ENCODE measurements at regions not wholly inside any gene's neighbourhood (a gene's known extent, or its start where the extent isn't known, plus 50 kb on each side); places are given as distances from the start of the nearest gene placed in this dataset.

GRCh38 chr6:94350833-94351232, 931.5 kb upstream of the EPHA7 start:
- no peak overlapping the region for H3K4me3 Mint-ChIP-seq
- no peaks in the 10 kb centered on the region for H3K36me3 Mint-ChIP-seq (ENCODE audit: low read depth)
- DNase-seq, result no peak
- H3K27ac Mint-ChIP-seq, result no peak overlapping the region
- no peaks in the 10 kb centered on the region for H3K4me1 Mint-ChIP-seq (ENCODE audit: low read depth)
- peaks cover 21% of the 10 kb centered on the region for H3K9me3 Mint-ChIP-seq
- no peak for TF ChIP-seq CTCF (IDR thresholded peaks at IDR 0.05)
- H3K27me3 Mint-ChIP-seq (ENCODE audit: insufficient read depth), result no peaks in the 10 kb centered on the region

DNA sequence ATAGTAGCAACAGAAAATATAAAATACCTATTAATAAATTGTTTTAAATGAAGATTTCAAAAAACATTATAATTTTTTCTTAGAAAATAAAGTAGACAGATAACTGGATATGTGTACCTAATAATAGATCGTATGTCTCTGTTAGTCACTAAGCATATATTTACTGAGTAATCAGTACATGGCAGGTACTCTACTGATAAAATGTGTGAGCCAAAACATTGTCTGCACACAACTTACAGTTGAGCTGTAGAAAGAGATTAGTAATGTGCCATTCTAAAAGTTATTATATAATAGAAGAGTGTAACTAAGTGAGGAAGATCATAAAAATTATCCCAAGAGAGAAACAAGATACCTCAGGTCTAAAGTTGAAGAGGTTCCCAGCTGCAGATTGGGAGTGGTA, 929.9 kb upstream of the EPHA7 start:
- H3K27ac Mint-ChIP-seq, result no peak overlapping the region
- peaks cover 13% of the 10 kb centered on the region; the same call in 1 of the 2 replicates for H3K9me3 Mint-ChIP-seq
- H3K4me1 Mint-ChIP-seq (ENCODE audit: low read depth), result no peaks in the 10 kb centered on the region
- TF ChIP-seq CTCF (IDR thresholded peaks at IDR 0.05), result no peak
- H3K4me3 Mint-ChIP-seq, result no peak overlapping the region
- H3K36me3 Mint-ChIP-seq (ENCODE audit: low read depth), result no peaks in the 10 kb centered on the region
- H3K27me3 Mint-ChIP-seq (ENCODE audit: insufficient read depth), result no peaks in the 10 kb centered on the region
- no peak for DNase-seq

- no peak for TF ChIP-seq CTCF (IDR thresholded peaks at IDR 0.05)
- Mint-ChIP-seq H3K9me3 (peaks cover 32% of the 10 kb centered on the region), H3K4me3 (no peak overlapping the region), H3K27me3 (ENCODE audit: insufficient read depth) (no peaks in the 10 kb centered on the region), H3K27ac (no peak overlapping the region), H3K4me1 (ENCODE audit: low read depth) (no peaks in the 10 kb centered on the region), H3K36me3 (ENCODE audit: low read depth) (no peaks in the 10 kb centered on the region)
- no peak for DNase-seq
Observed at GRCh38 chr6:94344866-94345265, 925.5 kb upstream of the EPHA7 start.

DNA sequence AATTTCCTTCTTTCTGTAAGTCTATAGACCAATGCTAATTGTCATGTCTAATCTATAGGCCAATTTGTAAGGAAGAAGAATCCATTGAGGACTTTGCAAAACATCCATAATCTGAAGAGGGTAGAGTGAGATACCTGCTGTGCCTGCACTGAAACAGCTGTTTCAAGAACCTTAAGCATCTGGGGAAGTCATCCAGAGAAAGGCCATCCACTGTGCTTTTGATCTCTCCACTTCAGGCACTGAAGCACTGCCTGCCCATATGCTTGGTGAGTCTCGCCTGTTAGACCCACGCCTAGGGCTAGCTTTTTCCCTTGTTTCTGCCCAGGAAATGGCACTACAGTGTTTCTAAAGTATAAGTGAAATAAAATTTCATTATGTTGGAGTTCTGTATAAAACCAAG, 921.8 kb upstream of the EPHA7 start:
- DNase-seq, result no peak
- H3K27ac Mint-ChIP-seq, result no peak overlapping the region
- peaks cover 42% of the 10 kb centered on the region for H3K9me3 Mint-ChIP-seq
- H3K27me3 Mint-ChIP-seq (ENCODE audit: insufficient read depth), result peaks cover 1% of the 10 kb centered on the region; the same call in 1 of the 2 replicates
- H3K36me3 Mint-ChIP-seq (ENCODE audit: low read depth), result no peaks in the 10 kb centered on the region
- no peaks in the 10 kb centered on the region for H3K4me1 Mint-ChIP-seq (ENCODE audit: low read depth)
- no peak overlapping the region for H3K4me3 Mint-ChIP-seq
- no peak for TF ChIP-seq CTCF (IDR thresholded peaks at IDR 0.05)

- no peak overlapping the region for H3K4me3 Mint-ChIP-seq
- H3K4me1 Mint-ChIP-seq (ENCODE audit: low read depth), result no peaks in the 10 kb centered on the region
- no peak for DNase-seq
- no peak for TF ChIP-seq CTCF (IDR thresholded peaks at IDR 0.05)
- peaks cover 27% of the 10 kb centered on the region for H3K9me3 Mint-ChIP-seq
- no peaks in the 10 kb centered on the region for H3K27me3 Mint-ChIP-seq (ENCODE audit: insufficient read depth)
- H3K27ac Mint-ChIP-seq, result no peak overlapping the region
- H3K36me3 Mint-ChIP-seq (ENCODE audit: low read depth), result no peaks in the 10 kb centered on the region
Observed at GRCh38 chr6:94323853-94324252, 904.5 kb upstream of the EPHA7 start.
